ENCODE measurements at regions not wholly inside any gene's neighbourhood (a gene's known extent, or its start where the extent isn't known, plus 50 kb on each side); places are given as distances from the start of the nearest gene placed in this dataset.

DNA sequence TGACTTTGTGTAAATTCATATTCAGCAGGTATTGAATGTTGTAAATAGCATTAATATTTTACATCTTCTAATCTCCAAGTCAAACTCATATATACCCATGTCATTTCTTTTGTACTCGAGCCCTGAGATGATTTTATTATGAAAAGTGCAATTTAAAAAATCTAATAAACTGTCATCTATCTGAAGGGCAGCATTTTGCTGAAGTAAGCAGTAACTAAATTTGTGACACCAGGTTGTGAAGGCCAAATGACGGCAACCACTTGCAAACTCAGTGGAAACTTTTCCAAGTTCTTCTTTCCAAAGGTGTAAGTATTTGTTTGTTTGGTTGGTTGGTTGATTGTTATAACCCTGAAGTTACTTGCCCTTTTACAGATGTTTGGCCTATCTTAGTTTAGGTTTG is 188.3 kb downstream of the GPR37 start:
- Histone ChIP-seq H3K36me3 (ENCODE audit: insufficient read depth, low read length) (no peaks in the 10 kb centered on the region), H4K20me1 (ENCODE audit: insufficient read depth, low read length) (no peaks in the 10 kb centered on the region), H3K9me2 (ENCODE audit: low read depth, low read length) (no peaks in the 10 kb centered on the region), H3K79me2 (ENCODE audit: insufficient read depth, low read length) (no peaks in the 10 kb centered on the region), H3F3A (ENCODE audit: insufficient read depth, low read length) (no peaks in the 10 kb centered on the region), H3K4me3 (ENCODE audit: low read depth, low read length, poor library complexity, severe bottlenecking) (no peak overlapping the region), H3K27ac (ENCODE audit: low read depth, low read length, poor library complexity, severe bottlenecking) (no peak overlapping the region), H3K4me1 (ENCODE audit: insufficient read depth, low read length, severe bottlenecking) (no peaks in the 10 kb centered on the region), H3K9ac (ENCODE audit: low read length) (no peak overlapping the region), H2AFZ (ENCODE audit: low read length) (no peak overlapping the region), H3K4me2 (ENCODE audit: low read length) (no peak overlapping the region), H3K27me3 (ENCODE audit: insufficient read depth, low read length) (no peaks in the 10 kb centered on the region), H3K9me3 (ENCODE audit: low read length) (no peaks in the 10 kb centered on the region)
- TF ChIP-seq EZH2 (IDR thresholded peaks at IDR 0.05; ENCODE audit: borderline replicate concordance, low read length), result no peak
- TF ChIP-seq, protein P1, sequence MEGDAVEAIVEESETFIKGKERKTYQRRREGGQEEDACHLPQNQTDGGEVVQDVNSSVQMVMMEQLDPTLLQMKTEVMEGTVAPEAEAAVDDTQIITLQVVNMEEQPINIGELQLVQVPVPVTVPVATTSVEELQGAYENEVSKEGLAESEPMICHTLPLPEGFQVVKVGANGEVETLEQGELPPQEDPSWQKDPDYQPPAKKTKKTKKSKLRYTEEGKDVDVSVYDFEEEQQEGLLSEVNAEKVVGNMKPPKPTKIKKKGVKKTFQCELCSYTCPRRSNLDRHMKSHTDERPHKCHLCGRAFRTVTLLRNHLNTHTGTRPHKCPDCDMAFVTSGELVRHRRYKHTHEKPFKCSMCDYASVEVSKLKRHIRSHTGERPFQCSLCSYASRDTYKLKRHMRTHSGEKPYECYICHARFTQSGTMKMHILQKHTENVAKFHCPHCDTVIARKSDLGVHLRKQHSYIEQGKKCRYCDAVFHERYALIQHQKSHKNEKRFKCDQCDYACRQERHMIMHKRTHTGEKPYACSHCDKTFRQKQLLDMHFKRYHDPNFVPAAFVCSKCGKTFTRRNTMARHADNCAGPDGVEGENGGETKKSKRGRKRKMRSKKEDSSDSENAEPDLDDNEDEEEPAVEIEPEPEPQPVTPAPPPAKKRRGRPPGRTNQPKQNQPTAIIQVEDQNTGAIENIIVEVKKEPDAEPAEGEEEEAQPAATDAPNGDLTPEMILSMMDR (IDR thresholded peaks at IDR 0.05; ENCODE audit: low read length), result no peak

DNA sequence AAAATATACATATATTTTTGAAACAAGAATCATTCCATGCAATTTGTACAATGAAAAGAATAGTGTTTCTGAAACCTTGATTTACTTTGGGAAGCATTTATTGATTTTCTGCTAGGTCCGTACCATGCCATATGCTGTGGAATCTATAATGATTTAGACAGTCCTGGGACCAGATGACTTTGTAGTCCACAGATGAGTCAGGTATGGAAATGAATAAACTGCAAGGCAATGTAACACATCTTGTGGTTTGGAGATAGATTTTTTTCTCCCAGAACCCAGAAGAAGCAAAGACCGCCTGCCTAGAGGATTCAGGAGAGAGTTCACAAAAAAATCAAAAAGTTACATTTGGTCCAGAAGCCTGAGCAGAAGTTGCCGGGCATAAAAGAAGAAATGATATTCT is 190.4 kb downstream of the GPR37 start:
- Histone ChIP-seq H4K20me1 (ENCODE audit: insufficient read depth, low read length) (no peaks in the 10 kb centered on the region), H3K36me3 (ENCODE audit: insufficient read depth, low read length) (no peaks in the 10 kb centered on the region), H2AFZ (ENCODE audit: low read length) (no peak overlapping the region), H3K4me3 (ENCODE audit: low read depth, low read length, poor library complexity, severe bottlenecking) (no peak overlapping the region), H3F3A (ENCODE audit: insufficient read depth, low read length) (no peaks in the 10 kb centered on the region), H3K4me1 (ENCODE audit: insufficient read depth, low read length, severe bottlenecking) (no peaks in the 10 kb centered on the region), H3K9ac (ENCODE audit: low read length) (no peak overlapping the region), H3K27me3 (ENCODE audit: insufficient read depth, low read length) (no peaks in the 10 kb centered on the region), H3K27ac (ENCODE audit: low read depth, low read length, poor library complexity, severe bottlenecking) (no peak overlapping the region), H3K4me2 (ENCODE audit: low read length) (no peak overlapping the region), H3K79me2 (ENCODE audit: insufficient read depth, low read length) (no peaks in the 10 kb centered on the region), H3K9me3 (ENCODE audit: low read length) (no peaks in the 10 kb centered on the region), H3K9me2 (ENCODE audit: low read depth, low read length) (no peaks in the 10 kb centered on the region)
- no peak for TF ChIP-seq EZH2 (IDR thresholded peaks at IDR 0.05; ENCODE audit: borderline replicate concordance, low read length)
- TF ChIP-seq, protein P1 (IDR thresholded peaks at IDR 0.05; ENCODE audit: low read length), result no peak

DNA sequence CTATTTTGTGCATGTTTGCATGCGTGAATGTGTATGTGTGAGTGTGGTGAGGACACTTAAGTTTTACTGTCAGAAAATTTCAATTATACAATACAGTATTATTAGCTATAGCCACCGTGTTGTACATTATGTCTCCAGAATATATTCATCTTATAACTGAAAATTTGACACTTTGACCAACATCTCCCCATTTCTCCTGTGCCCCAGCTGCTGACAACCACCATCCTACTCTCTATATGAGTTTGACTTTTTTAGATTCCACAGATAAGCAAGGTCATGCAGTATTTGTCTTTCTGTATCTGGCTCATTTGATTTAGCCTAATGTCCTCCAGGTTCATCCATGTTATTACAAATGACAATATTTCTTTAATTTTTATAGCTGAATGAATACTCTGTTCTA is 195.0 kb downstream of the GPR37 start:
- Histone ChIP-seq H3K9me2 (ENCODE audit: low read depth, low read length) (no peaks in the 10 kb centered on the region), H3K4me1 (ENCODE audit: insufficient read depth, low read length, severe bottlenecking) (no peaks in the 10 kb centered on the region), H3K9ac (ENCODE audit: low read length) (no peak overlapping the region), H3K36me3 (ENCODE audit: insufficient read depth, low read length) (no peaks in the 10 kb centered on the region), H3K27me3 (ENCODE audit: insufficient read depth, low read length) (no peaks in the 10 kb centered on the region), H3K4me3 (ENCODE audit: low read depth, low read length, poor library complexity, severe bottlenecking) (no peak overlapping the region), H2AFZ (ENCODE audit: low read length) (no peak overlapping the region), H4K20me1 (ENCODE audit: insufficient read depth, low read length) (no peaks in the 10 kb centered on the region), H3K79me2 (ENCODE audit: insufficient read depth, low read length) (no peaks in the 10 kb centered on the region), H3F3A (ENCODE audit: insufficient read depth, low read length) (no peaks in the 10 kb centered on the region), H3K4me2 (ENCODE audit: low read length) (no peak overlapping the region), H3K27ac (ENCODE audit: low read depth, low read length, poor library complexity, severe bottlenecking) (no peak overlapping the region), H3K9me3 (ENCODE audit: low read length) (no peaks in the 10 kb centered on the region)
- TF ChIP-seq EZH2 (IDR thresholded peaks at IDR 0.05; ENCODE audit: borderline replicate concordance, low read length), result no peak
- TF ChIP-seq, protein P1 (IDR thresholded peaks at IDR 0.05; ENCODE audit: low read length), result no peak

Measured in OCI-LY1 (cell line).